GM12878 (cell line): ENCODE measurements at regions not wholly inside any gene's neighbourhood (a gene's known extent, or its start where the extent isn't known, plus 50 kb on each side); places are given as distances from the start of the nearest gene placed in this dataset.

Experiments used
- ATAC-seq: fragments of 200-7000 bp; cut with Tn5 transposase; 3 replicates; pipeline ENCODE4 v1.9.1; 2020; ENCODE audit warnings: mild to moderate bottlenecking, moderate library complexity
- BruUV-seq: library from RNA; stranded (reverse); fragments of 400-500 nt; replicated peaks from 2 replicates; lab custom pipeline; 2021; lab: Mats Ljungman, UMichigan
- CTCF ChIA-PET: fragments of 300-600 bp; sonication (Branson Sonifier 250); formaldehyde crosslinking; extraction: SDS; loops from one replicate; lab custom pipeline; 2021; ENCODE audit warnings: inconsistent platforms; lab: Yijun Ruan, JAX
- POLR2A ChIA-PET: fragments of 350-600 bp; formaldehyde crosslinking; extraction: SDS; loops from one replicate; lab custom pipeline; 2021; ENCODE audit warnings: inconsistent platforms; lab: Charles Lee
- RAD21 ChIA-PET: fragments of 300-600 bp; sonication (Branson Sonifier 250); formaldehyde crosslinking; loops from one replicate; lab custom pipeline; 2023; ENCODE audit warnings: antibody characterized with exemption; ENCODE audit not compliant: unreplicated experiment; lab: Charles Lee
- SMC1A ChIA-PET: fragments of 300-600 bp; sonication (Branson Sonifier 250); formaldehyde crosslinking; loops from one replicate; lab custom pipeline; 2023; ENCODE audit not compliant: unreplicated experiment, uncharacterized antibody; lab: Charles Lee
- DNase-seq: peaks from one replicate; pipeline ENCODE4 v3.0.0-alpha.2; 2011; ENCODE audit warnings: low read depth, low spot score
- FAIRE-seq: peaks from 3 replicates; lab custom pipeline; 2011; peaks lifted over from hg19 to GRCh38; lab: Jason Lieb, UNC
- H2AFZ ChIP-seq: 2 replicates; pipeline ENCODE4 v1.6.0; 2011; ENCODE audit warnings: low read depth, low read length, control low read depth; ENCODE audit not compliant: control insufficient read depth
- H3K27ac ChIP-seq: 2 replicates; pipeline ENCODE4 v1.5.1; 2011; ENCODE audit warnings: control low read depth; ENCODE audit not compliant: control insufficient read depth, insufficient read depth
- H3K27me3 ChIP-seq, 2 experiments: replicated peaks in 1 of 2; 2 replicates each; pipeline versions ENCODE4 v1.6.0 to v1.6.1; 2011; ENCODE audit warnings: low read length in 1 of 2; ENCODE audit not compliant: control insufficient read depth in 2 of 2, insufficient read depth in 2 of 2
- H3K36me3 ChIP-seq, 2 experiments: 2 replicates each; pipeline ENCODE4 v1.5.1; 2011; ENCODE audit warnings: low read length in 1 of 2; ENCODE audit not compliant: control insufficient read depth in 2 of 2, insufficient read depth in 2 of 2
- H3K4me1 ChIP-seq: 2 replicates; pipeline ENCODE4 v1.6.1; 2011; ENCODE audit warnings: mild to moderate bottlenecking, low read length, moderate library complexity, mixed read lengths; ENCODE audit not compliant: control insufficient read depth, insufficient read depth
- H3K4me2 ChIP-seq: 2 replicates; pipeline ENCODE4 v1.6.0; 2011; ENCODE audit warnings: control low read depth; ENCODE audit not compliant: control insufficient read depth, insufficient read depth
- H3K4me3 ChIP-seq: fragments of 200-600 bp; sonication (generic); 2 replicates; pipeline ENCODE4 v1.5.1; 2016
- H3K79me2 ChIP-seq: 2 replicates; pipeline ENCODE4 v1.6.0; 2011; ENCODE audit warnings: low read length; ENCODE audit not compliant: control insufficient read depth, insufficient read depth
- H3K9ac ChIP-seq: 2 replicates; pipeline ENCODE4 v1.8.0; 2011; ENCODE audit warnings: low read length, control low read depth, mixed read lengths; ENCODE audit not compliant: control insufficient read depth, insufficient read depth
- H3K9me3 ChIP-seq: replicated peaks from 3 replicates; pipeline ENCODE4 v1.5.1; 2011; ENCODE audit warnings: mild to moderate bottlenecking, low read length; ENCODE audit not compliant: control insufficient read depth, insufficient read depth
- H4K20me1 ChIP-seq: 2 replicates; pipeline ENCODE4 v1.6.0; 2011; ENCODE audit not compliant: control insufficient read depth, insufficient read depth
- GABPA ChIP-seq: IDR thresholded peaks from 2 replicates; pipeline ENCODE4 v1.6.1; 2014; ENCODE audit warnings: antibody characterized with exemption, low read depth, mild to moderate bottlenecking, inconsistent platforms
- HDAC2 ChIP-seq: fragments of 200-600 bp; sonication (generic); IDR thresholded peaks from 2 replicates; pipeline ENCODE4 v1.6.1; 2017
- MTA3 ChIP-seq: IDR thresholded peaks from 2 replicates; pipeline ENCODE4 v1.6.1; 2012; ENCODE audit warnings: low read length, inconsistent platforms, borderline replicate concordance
- NFYA ChIP-seq: IDR thresholded peaks from 2 replicates; pipeline ENCODE4 v1.6.1; 2011; ENCODE audit warnings: low read depth, mild to moderate bottlenecking, low read length, improper control_type of control experiment, borderline replicate concordance
- NR2F1 ChIP-seq: fragments of 450-650 bp; conservative IDR thresholded peaks from 2 replicates; pipeline ENCODE4 v1.6.1; 2017; ENCODE audit warnings: mild to moderate bottlenecking
- PAX5 ChIP-seq: IDR thresholded peaks from 2 replicates; pipeline ENCODE4 v1.6.1; 2011; ENCODE audit warnings: low read depth, low read length, borderline replicate concordance
- RUNX3 ChIP-seq: IDR thresholded peaks from 2 replicates; pipeline ENCODE4 v1.6.1; 2012; ENCODE audit warnings: low read length, inconsistent platforms
- TAF1 ChIP-seq: IDR thresholded peaks from 2 replicates; pipeline ENCODE4 v1.6.1; 2011; ENCODE audit warnings: mild to moderate bottlenecking, low read depth, low read length, borderline replicate concordance
- TCF3 ChIP-seq: IDR thresholded peaks from 2 replicates; pipeline ENCODE4 v1.6.1; 2012; ENCODE audit warnings: low read depth, mild to moderate bottlenecking, low read length, borderline replicate concordance; ENCODE audit not compliant: insufficient read depth
- ZNF274 ChIP-seq: IDR thresholded peaks from one replicate; pipeline ENCODE4 v1.8.0; 2011; ENCODE audit not compliant: insufficient read length, insufficient read depth
- ZSCAN29 ChIP-seq: fragments of 450-650 bp; IDR thresholded peaks from 2 replicates; pipeline ENCODE4 v1.6.1; 2017; ENCODE audit warnings: mild to moderate bottlenecking, moderate library complexity
- WGBS: methylation state at CpG from one replicate; pipeline ENCODE4 v1.1.6; 2016; ENCODE audit warnings: low lambda C conversion rate; ENCODE audit not compliant: insufficient replicate concordance, insufficient coverage; ENCODE audit errors: missing lambda C conversion rate; 5-methylcytosine and 5-hydroxymethylcytosine counted together
- in situ Hi-C: fragments of 300-500 bp; cut with MboI; formaldehyde crosslinking; loops from 9 replicates; pipeline ENCODE4 v1.14.3; 2018; ENCODE audit warnings: mixed read lengths
- intact Hi-C: fragments of 100-400 bp; cut with micrococcal nuclease; formaldehyde crosslinking; loops from one replicate; pipeline ENCODE4 v1.14.2; 2022; ENCODE audit not compliant: unreplicated experiment
- TF ChIP-seq, protein P1 (sequence below): fragments of 450-650 bp; IDR thresholded peaks from 2 replicates; pipeline ENCODE4 v1.6.1; 2018; ENCODE audit warnings: borderline replicate concordance, mild to moderate bottlenecking; ENCODE audit not compliant: partially characterized antibody

DNA sequence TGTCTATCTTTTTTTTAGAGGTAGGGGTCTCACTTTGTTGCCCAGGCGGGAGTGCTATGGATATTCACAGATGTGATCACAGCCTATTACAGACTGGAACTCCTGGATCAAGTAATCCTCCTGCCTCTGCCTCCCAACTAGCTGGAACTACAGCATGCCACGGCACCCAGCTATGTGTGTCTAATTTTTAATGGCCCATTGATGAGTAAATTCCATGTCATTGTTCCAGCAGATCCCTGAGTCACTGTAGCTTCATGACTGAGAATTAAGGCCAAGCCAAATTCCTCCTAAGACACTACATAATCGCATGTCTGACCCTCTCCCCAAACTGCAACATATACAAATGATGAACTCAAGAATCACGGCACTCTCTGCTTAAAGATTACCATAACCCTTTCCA lies 84.2 kb upstream of the RGS2 start:
- POLR2A ChIA-PET = no interaction called here
- DNase-seq (no peak), ATAC-seq (no peak), FAIRE-seq (no peak)
- in situ Hi-C loops = no loop called here
- no peak overlapping the region for H3K4me3 ChIP-seq
- no peak overlapping the region for H3K9ac ChIP-seq
- no peaks in the 10 kb centered on the region for H3K9me3 ChIP-seq
- no peaks in the 10 kb centered on the region for H3K79me2 ChIP-seq
- no peak overlapping the region for H2AFZ ChIP-seq
- no peaks in the 10 kb centered on the region for H3K27me3 ChIP-seq
- TF ChIP-seq NFYA = no peak
- TF ChIP-seq NR2F1 = no peak
- TF ChIP-seq ZSCAN29 = no peak
- TF ChIP-seq ZNF274 = no peak
- TF ChIP-seq TCF3 = no peak
- TF ChIP-seq HDAC2 = no peak
- TF ChIP-seq RUNX3 = no peak
- TF ChIP-seq GABPA = no peak
- no peak for TF ChIP-seq MTA3
- no peak for TF ChIP-seq PAX5
- TF ChIP-seq TAF1 = no peak
- TF ChIP-seq, protein P1, sequence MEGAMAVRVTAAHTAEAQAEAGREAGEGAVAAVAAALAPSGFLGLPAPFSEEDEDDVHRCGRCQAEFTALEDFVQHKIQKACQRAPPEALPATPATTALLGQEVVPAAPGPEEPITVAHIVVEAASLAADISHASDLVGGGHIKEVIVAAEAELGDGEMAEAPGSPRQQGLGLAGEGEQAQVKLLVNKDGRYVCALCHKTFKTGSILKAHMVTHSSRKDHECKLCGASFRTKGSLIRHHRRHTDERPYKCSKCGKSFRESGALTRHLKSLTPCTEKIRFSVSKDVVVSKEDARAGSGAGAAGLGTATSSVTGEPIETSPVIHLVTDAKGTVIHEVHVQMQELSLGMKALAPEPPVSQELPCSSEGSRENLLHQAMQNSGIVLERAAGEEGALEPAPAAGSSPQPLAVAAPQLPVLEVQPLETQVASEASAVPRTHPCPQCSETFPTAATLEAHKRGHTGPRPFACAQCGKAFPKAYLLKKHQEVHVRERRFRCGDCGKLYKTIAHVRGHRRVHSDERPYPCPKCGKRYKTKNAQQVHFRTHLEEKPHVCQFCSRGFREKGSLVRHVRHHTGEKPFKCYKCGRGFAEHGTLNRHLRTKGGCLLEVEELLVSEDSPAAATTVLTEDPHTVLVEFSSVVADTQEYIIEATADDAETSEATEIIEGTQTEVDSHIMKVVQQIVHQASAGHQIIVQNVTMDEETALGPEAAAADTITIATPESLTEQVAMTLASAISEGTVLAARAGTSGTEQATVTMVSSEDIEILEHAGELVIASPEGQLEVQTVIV = no peak
- CTCF ChIA-PET = interaction anchor here (1.2 kb wide), 1 partner anchor 22 kb away, joined by 3 read pairs; no protein-coding TSS in a partner anchor
- no peak overlapping the region for H3K27ac ChIP-seq
- no peaks in the 10 kb centered on the region for H3K4me1 ChIP-seq
- no TSS peak for BruUV-seq
- H3K36me3 ChIP-seq = no peaks in the 10 kb centered on the region
- RAD21 ChIA-PET = no interaction called here
- H4K20me1 ChIP-seq = no peaks in the 10 kb centered on the region
- intact Hi-C loops = no loop called here
- no peak overlapping the region for H3K4me2 ChIP-seq
- WGBS = 21% methylated on average over 4 of the region's 4 CpGs
- SMC1A ChIA-PET = interaction anchor here (1.2 to 1.6 kb wide), 2 partner anchors 16 to 23 kb away, joined by 4 to 5 read pairs; no protein-coding TSS in a partner anchor
